ENCODE measurements at regions not wholly inside any gene's neighbourhood (a gene's known extent, or its start where the extent isn't known, plus 50 kb on each side); places are given as distances from the start of the nearest gene placed in this dataset.

GRCh38 chr9:74035786-74036185, 461.3 kb upstream of the RORB start:
- Histone ChIP-seq H3K4me1 (no peaks in the 10 kb centered on the region), H3K4me3 (ENCODE audit: low read depth, low read length) (no peak overlapping the region), H3K9me3 (no peaks in the 10 kb centered on the region), H3K27me3 (replicated peaks; ENCODE audit: control insufficient read depth, insufficient read depth, low read length) (no peaks in the 10 kb centered on the region), H3K36me3 (ENCODE audit: control insufficient read depth, insufficient read depth, low read length) (no peaks in the 10 kb centered on the region)
- ChIA-PET POLR2A (no interaction called here), CTCF (no interaction called here)
- TF ChIP-seq, protein P1, sequence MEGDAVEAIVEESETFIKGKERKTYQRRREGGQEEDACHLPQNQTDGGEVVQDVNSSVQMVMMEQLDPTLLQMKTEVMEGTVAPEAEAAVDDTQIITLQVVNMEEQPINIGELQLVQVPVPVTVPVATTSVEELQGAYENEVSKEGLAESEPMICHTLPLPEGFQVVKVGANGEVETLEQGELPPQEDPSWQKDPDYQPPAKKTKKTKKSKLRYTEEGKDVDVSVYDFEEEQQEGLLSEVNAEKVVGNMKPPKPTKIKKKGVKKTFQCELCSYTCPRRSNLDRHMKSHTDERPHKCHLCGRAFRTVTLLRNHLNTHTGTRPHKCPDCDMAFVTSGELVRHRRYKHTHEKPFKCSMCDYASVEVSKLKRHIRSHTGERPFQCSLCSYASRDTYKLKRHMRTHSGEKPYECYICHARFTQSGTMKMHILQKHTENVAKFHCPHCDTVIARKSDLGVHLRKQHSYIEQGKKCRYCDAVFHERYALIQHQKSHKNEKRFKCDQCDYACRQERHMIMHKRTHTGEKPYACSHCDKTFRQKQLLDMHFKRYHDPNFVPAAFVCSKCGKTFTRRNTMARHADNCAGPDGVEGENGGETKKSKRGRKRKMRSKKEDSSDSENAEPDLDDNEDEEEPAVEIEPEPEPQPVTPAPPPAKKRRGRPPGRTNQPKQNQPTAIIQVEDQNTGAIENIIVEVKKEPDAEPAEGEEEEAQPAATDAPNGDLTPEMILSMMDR (IDR thresholded peaks at IDR 0.05; ENCODE audit: insufficient read depth in 1 of 2, low read depth in 1 of 2, low read length in 1 of 2, severe bottlenecking in 1 of 2, unreplicated experiment in 1 of 2): no peak
- Mint-ChIP-seq H3K9me3 (ENCODE audit: unreplicated experiment) (no peaks in the 10 kb centered on the region), H3K4me1 (ENCODE audit: low read depth, unreplicated experiment) (no peaks in the 10 kb centered on the region), H3K27me3 (ENCODE audit: insufficient read depth, unreplicated experiment) (no peaks in the 10 kb centered on the region), H3K4me3 (ENCODE audit: unreplicated experiment) (no peak overlapping the region), H3K36me3 (ENCODE audit: insufficient read depth, unreplicated experiment) (no peaks in the 10 kb centered on the region), H3K27ac (ENCODE audit: unreplicated experiment) (no peak overlapping the region)
- DNase-seq: no peak
- intact Hi-C loops (cut with micrococcal nuclease; ENCODE audit: unreplicated experiment): no loop called here
- BruUV-seq (replicated peaks): no TSS peak

GRCh38 chr9:74036549-74037231, 460.4 kb upstream of the RORB start:
- H3K4me1 Mint-ChIP-seq (ENCODE audit: low read depth, unreplicated experiment): no peaks in the 10 kb centered on the region
- no TSS peak for BruUV-seq (replicated peaks)
- TF ChIP-seq, protein P1 (IDR thresholded peaks at IDR 0.05; ENCODE audit: insufficient read depth in 1 of 2, low read depth in 1 of 2, low read length in 1 of 2, severe bottlenecking in 1 of 2, unreplicated experiment in 1 of 2): no peak
- no peak for DNase-seq
- no peaks in the 10 kb centered on the region for H3K36me3 ChIP-seq (ENCODE audit: control insufficient read depth, insufficient read depth, low read length)
- H3K9me3 Mint-ChIP-seq (ENCODE audit: unreplicated experiment): no peaks in the 10 kb centered on the region
- H3K27ac Mint-ChIP-seq (ENCODE audit: unreplicated experiment): no peak overlapping the region
- intact Hi-C loops (cut with micrococcal nuclease; ENCODE audit: unreplicated experiment): no loop called here
- H3K4me3 Mint-ChIP-seq (ENCODE audit: unreplicated experiment): no peak overlapping the region
- ChIA-PET POLR2A (no interaction called here), CTCF (no interaction called here)
- no peaks in the 10 kb centered on the region for H3K27me3 Mint-ChIP-seq (ENCODE audit: insufficient read depth, unreplicated experiment)
- H3K4me1 ChIP-seq: no peaks in the 10 kb centered on the region
- H3K9me3 ChIP-seq: no peaks in the 10 kb centered on the region
- no peaks in the 10 kb centered on the region for H3K27me3 ChIP-seq (replicated peaks; ENCODE audit: control insufficient read depth, insufficient read depth, low read length)
- H3K36me3 Mint-ChIP-seq (ENCODE audit: insufficient read depth, unreplicated experiment): no peaks in the 10 kb centered on the region
- H3K4me3 ChIP-seq (ENCODE audit: low read depth, low read length): no peak overlapping the region

DNA sequence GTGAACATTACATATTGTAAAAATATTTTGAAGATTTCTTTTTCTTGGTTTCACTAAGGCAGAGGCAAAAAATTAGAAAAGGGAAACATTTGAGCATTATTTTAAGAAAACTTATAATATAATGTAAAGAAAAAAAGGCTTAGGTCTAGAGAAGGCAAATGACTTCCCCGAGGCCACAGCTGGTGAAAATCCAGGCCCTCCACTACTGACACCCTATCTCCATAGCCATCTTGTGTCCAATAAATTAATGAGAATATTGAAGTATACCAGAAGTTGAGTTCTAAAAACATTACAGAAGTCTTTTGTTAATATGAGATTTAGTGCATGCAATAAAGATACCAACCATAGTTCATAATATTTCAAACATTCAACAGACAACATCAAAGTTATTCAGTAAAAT, 459.9 kb upstream of the RORB start:
- Mint-ChIP-seq H3K4me3 (ENCODE audit: unreplicated experiment) (no peak overlapping the region), H3K36me3 (ENCODE audit: insufficient read depth, unreplicated experiment) (no peaks in the 10 kb centered on the region), H3K4me1 (ENCODE audit: low read depth, unreplicated experiment) (no peaks in the 10 kb centered on the region), H3K9me3 (ENCODE audit: unreplicated experiment) (no peaks in the 10 kb centered on the region), H3K27ac (ENCODE audit: unreplicated experiment) (no peak overlapping the region), H3K27me3 (ENCODE audit: insufficient read depth, unreplicated experiment) (no peaks in the 10 kb centered on the region)
- intact Hi-C loops (cut with micrococcal nuclease; ENCODE audit: unreplicated experiment): no loop called here
- Histone ChIP-seq H3K4me1 (no peaks in the 10 kb centered on the region), H3K36me3 (ENCODE audit: control insufficient read depth, insufficient read depth, low read length) (no peaks in the 10 kb centered on the region), H3K27me3 (replicated peaks; ENCODE audit: control insufficient read depth, insufficient read depth, low read length) (no peaks in the 10 kb centered on the region), H3K9me3 (no peaks in the 10 kb centered on the region), H3K4me3 (ENCODE audit: low read depth, low read length) (no peak overlapping the region)
- ChIA-PET CTCF (no interaction called here), POLR2A (no interaction called here)
- TF ChIP-seq, protein P1 (IDR thresholded peaks at IDR 0.05; ENCODE audit: insufficient read depth in 1 of 2, low read depth in 1 of 2, low read length in 1 of 2, severe bottlenecking in 1 of 2, unreplicated experiment in 1 of 2): no peak
- no peak for DNase-seq
- BruUV-seq (replicated peaks): no TSS peak

All from Caco-2 (cell line).